A549 (cell line): ENCODE measurements at regions not wholly inside any gene's neighbourhood (a gene's known extent, or its start where the extent isn't known, plus 50 kb on each side); places are given as distances from the start of the nearest gene placed in this dataset.

Source experiments
- ATAC-seq, 2 experiments: fragments of 200-7000 bp in 1 of 2; fragments of >200 bp in 1 of 2; cut with Nextera tagmentation in 1 of 2; cut with Tn5 transposase in 1 of 2; 3 replicates each; pipeline versions ENCODE4 v1.8.0 to v1.9.1; 2018 to 2020; ENCODE audit warnings: mild to moderate bottlenecking in 1 of 2, moderate library complexity in 1 of 2
- CTCF ChIA-PET: fragments of 300-600 bp; sonication (Branson Sonifier 250); formaldehyde crosslinking; extraction: SDS; loops from one replicate; lab custom pipeline; 2021; ENCODE audit warnings: antibody characterized with exemption, inconsistent platforms; lab: Yijun Ruan, JAX
- POLR2A ChIA-PET: fragments of 350-600 bp; formaldehyde crosslinking; extraction: SDS; loops from one replicate; lab custom pipeline; 2021; ENCODE audit warnings: antibody characterized with exemption, inconsistent platforms; lab: Yijun Ruan, JAX
- DNase-seq, 2 experiments: peaks; one replicate each; pipeline versions ENCODE4 v3.0.0 to v3.0.0-alpha.2; 2011 to 2016; ENCODE audit warnings: low read depth in 1 of 2, low spot score in 1 of 2
- FAIRE-seq: peaks from 2 replicates; lab custom pipeline; 2011; peaks lifted over from hg19 to GRCh38; lab: Jason Lieb, UNC
- H3K27ac ChIP-seq, 2 experiments: fragments of >200 bp; sonication (Bioruptor Twin); formaldehyde crosslinking; 3 replicates each; pipeline ENCODE4 v1.5.1; 2016 to 2017
- H3K4me1 ChIP-seq: fragments of >200 bp; sonication (Bioruptor Twin); formaldehyde crosslinking; 3 replicates; pipeline ENCODE4 v1.6.1; 2016
- H3K4me2 ChIP-seq: fragments of >200 bp; sonication (Bioruptor Twin); formaldehyde crosslinking; 3 replicates; pipeline ENCODE4 v1.6.1; 2016
- H3K4me3 ChIP-seq: fragments of >200 bp; sonication (Bioruptor Twin); formaldehyde crosslinking; 3 replicates; pipeline ENCODE4 v1.5.1; 2016
- H3K9me3 ChIP-seq: fragments of >200 bp; sonication (Bioruptor Twin); formaldehyde crosslinking; 3 replicates; pipeline ENCODE4 v1.6.1; 2016
- BHLHE40 ChIP-seq: IDR thresholded peaks from 2 replicates; pipeline ENCODE4 v1.6.1; 2012; ENCODE audit warnings: low read depth, low read length, inconsistent platforms
- CBX2 ChIP-seq: fragments of 200-600 bp; sonication (generic); IDR thresholded peaks from 2 replicates; pipeline ENCODE4 v1.6.1; 2016; ENCODE audit warnings: low read depth, mild to moderate bottlenecking, borderline replicate concordance
- CEBPB ChIP-seq, 2 experiments: fragments of >200 bp in 1 of 2; sonication (Bioruptor Twin) in 1 of 2; formaldehyde crosslinking in 1 of 2; IDR thresholded peaks; 2 replicates each; pipeline ENCODE4 v1.6.1; 2012 to 2016
- CHD4 ChIP-seq: fragments of 200-600 bp; sonication (generic); IDR thresholded peaks from 2 replicates; pipeline ENCODE4 v1.6.1; 2016; ENCODE audit warnings: antibody characterized with exemption, mild to moderate bottlenecking, borderline replicate concordance
- EHMT2 ChIP-seq: fragments of 200-600 bp; sonication (generic); IDR thresholded peaks from 2 replicates; pipeline ENCODE4 v1.6.1; 2016; ENCODE audit warnings: antibody characterized with exemption, low read depth, mild to moderate bottlenecking, moderate library complexity
- FOSL2 ChIP-seq, 2 experiments: fragments of 450-650 bp in 1 of 2; fragments of >200 bp in 1 of 2; sonication (Bioruptor Twin) in 1 of 2; formaldehyde crosslinking; IDR thresholded peaks; 2 replicates each; pipeline versions ENCODE4 v1.5.0 to v1.6.1; 2016 to 2020; ENCODE audit warnings: mild to moderate bottlenecking in 1 of 2, moderate library complexity in 1 of 2
- FOXS1 ChIP-seq: fragments of 250-450 bp; sonication (Bioruptor Pico); IDR thresholded peaks from 2 replicates; pipeline ENCODE4 v1.5.0; 2020; ENCODE audit warnings: mild to moderate bottlenecking, moderate library complexity
- GATA3 ChIP-seq: IDR thresholded peaks from 2 replicates; pipeline ENCODE4 v1.6.1; 2012; ENCODE audit warnings: borderline replicate concordance
- HES2 ChIP-seq: fragments of >200 bp; sonication (Bioruptor Twin); formaldehyde crosslinking; IDR thresholded peaks from 2 replicates; pipeline ENCODE4 v1.6.1; 2016
- HEYL ChIP-seq: fragments of 250-450 bp; sonication (Bioruptor Pico); IDR thresholded peaks from 2 replicates; pipeline ENCODE4 v1.8.0; 2021; ENCODE audit warnings: mild to moderate bottlenecking, moderate library complexity
- HOXB5 ChIP-seq: fragments of 250-450 bp; sonication (Bioruptor Pico); IDR thresholded peaks from 2 replicates; pipeline ENCODE4 v1.5.0; 2020; ENCODE audit warnings: mild to moderate bottlenecking, moderate library complexity
- KDM1A ChIP-seq: fragments of 200-600 bp; sonication (generic); IDR thresholded peaks from 2 replicates; pipeline ENCODE4 v1.6.1; 2016; ENCODE audit warnings: low read depth, mild to moderate bottlenecking
- KDM5A ChIP-seq: fragments of 200-600 bp; sonication (generic); IDR thresholded peaks from 2 replicates; pipeline ENCODE4 v1.6.1; 2016; ENCODE audit warnings: antibody characterized with exemption, mild to moderate bottlenecking
- MAZ ChIP-seq: fragments of 150-350 bp; IDR thresholded peaks from 2 replicates; pipeline ENCODE4 v1.6.1; 2014; ENCODE audit warnings: antibody characterized with exemption, low read depth, low read length, borderline replicate concordance
- NFE2L2 ChIP-seq: fragments of 150-350 bp; conservative IDR thresholded peaks from 2 replicates; pipeline ENCODE4 v1.6.1; 2014; ENCODE audit warnings: low read length
- NR3C1 ChIP-seq: fragments of >200 bp; sonication (Bioruptor Twin); formaldehyde crosslinking; IDR thresholded peaks from 3 replicates; pipeline ENCODE4 v1.6.1; 2017
- PBX3 ChIP-seq: IDR thresholded peaks from 2 replicates; pipeline ENCODE4 v1.6.1; 2012
- RARB ChIP-seq: fragments of 250-450 bp; sonication (Bioruptor Pico); IDR thresholded peaks from 2 replicates; pipeline ENCODE4 v1.8.0; 2021; ENCODE audit warnings: mild to moderate bottlenecking, moderate library complexity
- RFX5 ChIP-seq: fragments of 450-650 bp; IDR thresholded peaks from 2 replicates; pipeline ENCODE4 v1.7.1; 2014; ENCODE audit warnings: antibody characterized with exemption, mild to moderate bottlenecking, moderate library complexity
- RNF2 ChIP-seq: fragments of 200-600 bp; sonication (generic); IDR thresholded peaks from 2 replicates; pipeline ENCODE4 v1.6.1; 2016; ENCODE audit warnings: low read depth, mild to moderate bottlenecking, antibody characterized with exemption, moderate library complexity, borderline replicate concordance
- TFCP2L1 ChIP-seq: fragments of 250-450 bp; sonication (Bioruptor Pico); IDR thresholded peaks from 2 replicates; pipeline ENCODE4 v1.5.0; 2021; ENCODE audit warnings: mild to moderate bottlenecking
- ZFP36 ChIP-seq: fragments of 450-650 bp; IDR thresholded peaks from 2 replicates; pipeline ENCODE4 v1.6.1; 2014; ENCODE audit warnings: borderline replicate concordance; ENCODE audit not compliant: partially characterized antibody
- ZSCAN20 ChIP-seq: fragments of 250-450 bp; sonication (Bioruptor Pico); IDR thresholded peaks from 2 replicates; pipeline ENCODE4 v1.8.0; 2022; ENCODE audit warnings: mild to moderate bottlenecking, moderate library complexity
- WGBS: methylation state at CpG from one replicate; pipeline ENCODE4 v1.1.6; 2017; ENCODE audit errors: missing lambda C conversion rate; 5-methylcytosine and 5-hydroxymethylcytosine counted together
- TF ChIP-seq, protein P1 (sequence below): fragments of >200 bp; sonication (Bioruptor Twin); formaldehyde crosslinking; IDR thresholded peaks from 3 replicates; pipeline ENCODE4 v1.5.1; 2016
- TF ChIP-seq, protein P2 (sequence below): fragments of 450-650 bp; IDR thresholded peaks from 2 replicates; pipeline ENCODE4 v1.6.1; 2014; ENCODE audit warnings: antibody characterized with exemption
- TF ChIP-seq, protein P3 (sequence below): fragments of >200 bp; sonication (Bioruptor Twin); formaldehyde crosslinking; IDR thresholded peaks from 3 replicates; pipeline ENCODE4 v1.6.1; 2016

DNA sequence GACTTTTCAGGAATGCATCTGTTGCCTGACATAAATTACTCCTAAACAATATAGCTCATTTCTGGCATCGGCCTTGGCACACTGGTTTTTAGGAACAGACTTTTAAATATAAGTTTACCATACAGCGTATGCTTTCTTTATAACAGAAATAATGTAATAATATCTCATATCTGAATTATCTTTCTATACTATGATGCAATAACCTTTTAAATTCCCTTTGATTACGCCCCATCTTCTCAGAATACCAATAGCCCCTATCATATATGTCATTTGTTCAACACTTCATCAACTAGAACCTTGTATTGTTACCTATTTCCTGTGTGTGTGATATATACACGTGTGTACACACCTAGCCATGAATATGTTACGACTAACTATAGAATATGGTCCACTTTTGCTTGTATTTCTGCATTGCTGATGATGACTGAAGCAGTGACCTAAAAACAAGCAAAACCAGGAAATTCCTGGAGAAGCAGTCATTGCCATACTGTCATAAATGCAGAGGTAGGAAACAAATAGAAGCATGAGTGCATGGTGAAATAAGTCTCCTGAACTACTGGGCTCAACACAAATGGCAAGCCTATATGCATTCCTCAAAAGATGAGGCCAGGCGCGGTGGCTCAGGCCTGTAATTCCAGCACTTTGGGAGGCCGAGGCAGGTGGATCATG lies 618.4 kb upstream of the NRP1 start:
- no peak for DNase-seq
- ChIA-PET POLR2A (no interaction called here), CTCF (interaction anchor here (0.8 to 1.5 kb wide), 2 partner anchors 9 to 11 kb away, joined by 3 read pairs; no protein-coding TSS in a partner anchor)
- no peak overlapping the region for H3K4me3 ChIP-seq
- no peak overlapping the region for H3K4me2 ChIP-seq
- TF ChIP-seq CEBPB (IDR thresholded peaks at IDR 0.05) (no peak), ZSCAN20 (CRISPR knock-in tag) (no peak), RARB (CRISPR knock-in tag) (no peak), BHLHE40 (no peak), HES2 (no peak), TFCP2L1 (CRISPR knock-in tag) (no peak), FOXS1 (no peak)
- 80% methylated on average over 8 of the region's 8 CpGs for WGBS
- no peaks in the 10 kb centered on the region for H3K4me1 ChIP-seq
- no peak overlapping the region for H3K27ac ChIP-seq
- FAIRE-seq, result no peak
- no peak for ATAC-seq
- H3K9me3 ChIP-seq, result no peaks in the 10 kb centered on the region

GRCh38 chr10:33950206-33950605 lies 615.7 kb upstream of the NRP1 start:
- Histone ChIP-seq H3K4me1 (no peaks in the 10 kb centered on the region), H3K4me2 (no peak overlapping the region), H3K4me3 (no peak overlapping the region), H3K27ac (no peak overlapping the region), H3K9me3 (no peaks in the 10 kb centered on the region)
- no peak for FAIRE-seq
- DNase-seq, result no peak
- POLR2A ChIA-PET, result no interaction called here
- CTCF ChIA-PET, result interaction anchor here (1.4 to 2.1 kb wide), 2 partner anchors 10 to 17 kb away, joined by 3 to 8 read pairs; no protein-coding TSS in a partner anchor
- ATAC-seq, result no peak
- TF ChIP-seq EHMT2, result no peak
- no peak for TF ChIP-seq RNF2
- no peak for TF ChIP-seq FOXS1
- TF ChIP-seq FOSL2 (IDR thresholded peaks at IDR 0.05), result no peak
- no peak for TF ChIP-seq FOSL2 (CRISPR knock-in tag; IDR thresholded peaks at IDR 0.05)
- TF ChIP-seq HOXB5 (CRISPR knock-in tag), result no peak
- WGBS, result 91% methylated on average over 1 of the region's 1 CpG

DNA sequence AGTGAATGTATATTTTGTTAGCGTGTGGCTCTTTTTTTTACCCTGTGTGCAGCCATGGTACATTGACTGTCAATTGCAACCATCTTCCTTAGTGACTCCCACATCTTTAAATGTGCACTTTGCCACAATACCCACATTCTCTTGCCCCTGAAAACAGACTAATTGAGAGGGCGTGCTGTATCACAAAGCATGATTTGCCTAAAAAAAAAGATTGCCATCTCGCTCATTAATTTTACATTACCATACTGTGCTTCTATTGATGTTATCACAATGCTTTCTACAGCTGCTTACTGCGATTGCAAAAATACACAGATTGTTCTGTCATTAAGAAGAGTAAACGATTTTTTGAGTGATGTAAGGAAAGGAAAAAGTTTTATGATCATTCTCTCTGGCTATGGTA lies 613.1 kb upstream of the NRP1 start:
- no peak for FAIRE-seq
- ATAC-seq, result no peak
- Histone ChIP-seq H3K4me3 (no peak overlapping the region), H3K27ac (no peak overlapping the region), H3K9me3 (no peaks in the 10 kb centered on the region), H3K4me2 (no peak overlapping the region), H3K4me1 (no peaks in the 10 kb centered on the region)
- TF ChIP-seq KDM1A (no peak), KDM5A (no peak), RFX5 (no peak), CHD4 (no peak)
- POLR2A ChIA-PET, result no interaction called here
- WGBS, result 65% methylated on average over 5 of the region's 5 CpGs
- DNase-seq, result no peak
- CTCF ChIA-PET, result interaction anchor here (0.8 kb wide), 1 partner anchor 15 kb away, joined by 4 read pairs; no protein-coding TSS in a partner anchor

- FAIRE-seq, result no peak
- H3K4me2 ChIP-seq, result no peak overlapping the region
- no peak overlapping the region for H3K27ac ChIP-seq
- no peak for DNase-seq
- CTCF ChIA-PET, result no interaction called here
- no peaks in the 10 kb centered on the region for H3K4me1 ChIP-seq
- POLR2A ChIA-PET, result no interaction called here
- H3K9me3 ChIP-seq, result no peaks in the 10 kb centered on the region
- ATAC-seq, result no peak
- H3K4me3 ChIP-seq, result no peak overlapping the region
- 11% methylated on average over 1 of the region's 1 CpG for WGBS
- no peak for TF ChIP-seq RNF2
- TF ChIP-seq MAZ, result no peak
- TF ChIP-seq TFCP2L1 (CRISPR knock-in tag), result no peak
- no peak for TF ChIP-seq PBX3
- no peak for TF ChIP-seq HEYL (CRISPR knock-in tag)
- TF ChIP-seq, protein P1, sequence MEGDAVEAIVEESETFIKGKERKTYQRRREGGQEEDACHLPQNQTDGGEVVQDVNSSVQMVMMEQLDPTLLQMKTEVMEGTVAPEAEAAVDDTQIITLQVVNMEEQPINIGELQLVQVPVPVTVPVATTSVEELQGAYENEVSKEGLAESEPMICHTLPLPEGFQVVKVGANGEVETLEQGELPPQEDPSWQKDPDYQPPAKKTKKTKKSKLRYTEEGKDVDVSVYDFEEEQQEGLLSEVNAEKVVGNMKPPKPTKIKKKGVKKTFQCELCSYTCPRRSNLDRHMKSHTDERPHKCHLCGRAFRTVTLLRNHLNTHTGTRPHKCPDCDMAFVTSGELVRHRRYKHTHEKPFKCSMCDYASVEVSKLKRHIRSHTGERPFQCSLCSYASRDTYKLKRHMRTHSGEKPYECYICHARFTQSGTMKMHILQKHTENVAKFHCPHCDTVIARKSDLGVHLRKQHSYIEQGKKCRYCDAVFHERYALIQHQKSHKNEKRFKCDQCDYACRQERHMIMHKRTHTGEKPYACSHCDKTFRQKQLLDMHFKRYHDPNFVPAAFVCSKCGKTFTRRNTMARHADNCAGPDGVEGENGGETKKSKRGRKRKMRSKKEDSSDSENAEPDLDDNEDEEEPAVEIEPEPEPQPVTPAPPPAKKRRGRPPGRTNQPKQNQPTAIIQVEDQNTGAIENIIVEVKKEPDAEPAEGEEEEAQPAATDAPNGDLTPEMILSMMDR, result no peak
- TF ChIP-seq NFE2L2, result no peak
- TF ChIP-seq, protein P2, sequence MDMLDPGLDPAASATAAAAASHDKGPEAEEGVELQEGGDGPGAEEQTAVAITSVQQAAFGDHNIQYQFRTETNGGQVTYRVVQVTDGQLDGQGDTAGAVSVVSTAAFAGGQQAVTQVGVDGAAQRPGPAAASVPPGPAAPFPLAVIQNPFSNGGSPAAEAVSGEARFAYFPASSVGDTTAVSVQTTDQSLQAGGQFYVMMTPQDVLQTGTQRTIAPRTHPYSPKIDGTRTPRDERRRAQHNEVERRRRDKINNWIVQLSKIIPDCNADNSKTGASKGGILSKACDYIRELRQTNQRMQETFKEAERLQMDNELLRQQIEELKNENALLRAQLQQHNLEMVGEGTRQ, result no peak
- TF ChIP-seq NR3C1, result no peak
- no peak for TF ChIP-seq ZFP36
- no peak for TF ChIP-seq RARB (CRISPR knock-in tag)
- no peak for TF ChIP-seq GATA3
- TF ChIP-seq CBX2, result no peak
- no peak for TF ChIP-seq KDM1A
- TF ChIP-seq, protein P3, sequence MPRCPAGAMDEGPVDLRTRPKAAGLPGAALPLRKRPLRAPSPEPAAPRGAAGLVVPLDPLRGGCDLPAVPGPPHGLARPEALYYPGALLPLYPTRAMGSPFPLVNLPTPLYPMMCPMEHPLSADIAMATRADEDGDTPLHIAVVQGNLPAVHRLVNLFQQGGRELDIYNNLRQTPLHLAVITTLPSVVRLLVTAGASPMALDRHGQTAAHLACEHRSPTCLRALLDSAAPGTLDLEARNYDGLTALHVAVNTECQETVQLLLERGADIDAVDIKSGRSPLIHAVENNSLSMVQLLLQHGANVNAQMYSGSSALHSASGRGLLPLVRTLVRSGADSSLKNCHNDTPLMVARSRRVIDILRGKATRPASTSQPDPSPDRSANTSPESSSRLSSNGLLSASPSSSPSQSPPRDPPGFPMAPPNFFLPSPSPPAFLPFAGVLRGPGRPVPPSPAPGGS, result no peak
Measured at GRCh38 chr10:33945051-33945450, 610.6 kb upstream of the NRP1 start.
